ENCODE measurements at regions not wholly inside any gene's neighbourhood (a gene's known extent, or its start where the extent isn't known, plus 50 kb on each side); places are given as distances from the start of the nearest gene placed in this dataset.

DNA sequence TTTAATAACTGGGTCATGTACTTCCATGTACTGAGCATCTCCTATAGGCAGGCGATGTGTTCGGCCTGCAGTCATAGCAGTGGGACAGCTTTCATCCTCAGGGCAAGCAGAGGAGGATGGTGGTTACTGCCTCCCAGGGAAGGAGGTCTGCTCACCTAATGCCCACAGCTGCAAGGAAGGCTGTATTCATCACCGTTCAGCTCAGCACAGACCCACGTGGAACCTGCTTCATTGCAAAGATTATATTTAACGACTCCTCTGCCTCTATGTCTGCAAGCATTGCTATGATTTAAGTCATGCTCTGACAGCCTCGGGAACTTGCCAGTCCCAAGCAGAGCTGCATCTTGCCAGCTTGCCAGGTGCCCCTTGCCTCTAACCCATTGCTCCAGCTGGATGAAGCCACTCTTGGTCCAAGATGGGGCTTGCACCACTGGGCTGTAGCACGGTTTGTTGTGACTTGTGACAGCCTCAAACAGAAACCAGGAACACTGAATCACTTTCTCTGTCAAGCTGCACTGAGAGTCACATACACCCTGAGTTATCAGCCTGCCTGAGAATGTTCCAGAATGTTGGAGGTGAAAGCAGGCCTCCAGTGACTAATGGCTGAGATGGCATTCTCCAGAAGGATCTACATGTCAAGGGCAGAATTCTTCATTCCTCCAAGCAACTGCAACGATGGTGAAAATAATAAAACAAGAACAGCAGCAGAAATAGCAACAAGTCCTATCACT lies 651.1 kb upstream of the ID2 start:
- no peaks in the 10 kb centered on the region for H3K9me3 Mint-ChIP-seq
- no peaks in the 10 kb centered on the region for H3K27me3 Mint-ChIP-seq
- H3K4me3 Mint-ChIP-seq = no peak overlapping the region
- TF ChIP-seq, protein P1, sequence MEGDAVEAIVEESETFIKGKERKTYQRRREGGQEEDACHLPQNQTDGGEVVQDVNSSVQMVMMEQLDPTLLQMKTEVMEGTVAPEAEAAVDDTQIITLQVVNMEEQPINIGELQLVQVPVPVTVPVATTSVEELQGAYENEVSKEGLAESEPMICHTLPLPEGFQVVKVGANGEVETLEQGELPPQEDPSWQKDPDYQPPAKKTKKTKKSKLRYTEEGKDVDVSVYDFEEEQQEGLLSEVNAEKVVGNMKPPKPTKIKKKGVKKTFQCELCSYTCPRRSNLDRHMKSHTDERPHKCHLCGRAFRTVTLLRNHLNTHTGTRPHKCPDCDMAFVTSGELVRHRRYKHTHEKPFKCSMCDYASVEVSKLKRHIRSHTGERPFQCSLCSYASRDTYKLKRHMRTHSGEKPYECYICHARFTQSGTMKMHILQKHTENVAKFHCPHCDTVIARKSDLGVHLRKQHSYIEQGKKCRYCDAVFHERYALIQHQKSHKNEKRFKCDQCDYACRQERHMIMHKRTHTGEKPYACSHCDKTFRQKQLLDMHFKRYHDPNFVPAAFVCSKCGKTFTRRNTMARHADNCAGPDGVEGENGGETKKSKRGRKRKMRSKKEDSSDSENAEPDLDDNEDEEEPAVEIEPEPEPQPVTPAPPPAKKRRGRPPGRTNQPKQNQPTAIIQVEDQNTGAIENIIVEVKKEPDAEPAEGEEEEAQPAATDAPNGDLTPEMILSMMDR (conservative IDR thresholded peaks at IDR 0.05) = no peak
- H3K27ac Mint-ChIP-seq = no peak overlapping the region
- peaks cover 7% of the 10 kb centered on the region for H3K4me1 Mint-ChIP-seq (ENCODE audit: unreplicated experiment)
- DNase-seq (ENCODE audit: extremely low spot score, unreplicated experiment) = no peak
- H3K36me3 Mint-ChIP-seq = no peaks in the 10 kb centered on the region

DNA sequence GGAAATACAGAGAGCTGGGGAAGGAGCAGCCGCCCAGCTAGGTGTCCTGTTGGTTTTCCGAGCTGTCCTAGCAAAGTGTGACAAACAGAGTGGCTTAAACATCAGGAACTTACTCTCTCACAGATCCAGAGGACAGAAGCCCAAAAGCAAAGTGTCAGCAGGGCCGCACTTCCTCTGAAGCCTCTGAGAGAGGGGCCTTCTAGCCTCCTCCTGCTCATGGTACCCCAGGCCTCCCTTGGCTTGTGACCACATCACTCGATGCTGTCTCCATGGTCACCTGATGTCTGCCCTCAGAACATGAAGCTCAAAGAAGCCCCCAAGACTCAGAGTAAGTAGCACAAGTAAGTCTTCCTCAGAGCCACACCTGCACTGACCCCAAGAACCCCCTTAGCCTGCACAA lies 650.5 kb upstream of the ID2 start:
- H3K4me3 Mint-ChIP-seq = no peak overlapping the region
- DNase-seq (ENCODE audit: extremely low spot score, unreplicated experiment) = no peak
- H3K4me1 Mint-ChIP-seq (ENCODE audit: unreplicated experiment) = peaks cover 7% of the 10 kb centered on the region
- H3K27me3 Mint-ChIP-seq = no peaks in the 10 kb centered on the region
- H3K9me3 Mint-ChIP-seq = no peaks in the 10 kb centered on the region
- no peaks in the 10 kb centered on the region for H3K36me3 Mint-ChIP-seq
- no peak overlapping the region for H3K27ac Mint-ChIP-seq
- TF ChIP-seq, protein P1 (conservative IDR thresholded peaks at IDR 0.05) = no peak

DNA sequence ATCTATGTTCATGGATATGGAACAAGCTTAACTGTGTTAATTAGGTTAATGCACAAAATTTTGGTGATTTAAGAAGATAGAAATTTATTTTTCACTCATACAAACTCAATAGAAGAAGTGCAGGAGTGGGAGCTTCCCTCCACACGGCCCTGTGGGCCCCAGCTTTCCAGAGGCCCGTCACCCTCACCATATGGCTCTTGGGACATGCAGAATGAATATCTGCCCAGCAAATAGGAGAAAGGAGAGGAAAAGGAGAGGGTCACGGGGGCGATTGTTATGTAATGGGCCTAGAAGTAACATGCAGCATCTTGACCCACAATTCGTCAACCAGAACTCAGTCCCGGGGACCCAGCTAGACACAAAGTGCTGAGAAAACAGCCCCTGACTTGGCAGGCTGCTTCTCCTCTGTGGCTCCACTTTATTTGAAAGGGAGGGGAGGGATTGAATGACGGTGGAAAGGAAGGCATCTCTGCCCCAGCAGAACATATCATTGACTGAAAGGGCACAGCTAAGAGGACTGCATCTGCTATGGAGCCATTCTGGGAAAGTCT lies 648.2 kb upstream of the ID2 start:
- Mint-ChIP-seq H3K9me3 (no peaks in the 10 kb centered on the region), H3K36me3 (no peaks in the 10 kb centered on the region), H3K4me3 (no peak overlapping the region), H3K27me3 (no peaks in the 10 kb centered on the region), H3K27ac (no peak overlapping the region), H3K4me1 (ENCODE audit: unreplicated experiment) (peaks cover 7% of the 10 kb centered on the region)
- DNase-seq (ENCODE audit: extremely low spot score, unreplicated experiment) = no peak
- TF ChIP-seq, protein P1 (conservative IDR thresholded peaks at IDR 0.05) = no peak

DNA sequence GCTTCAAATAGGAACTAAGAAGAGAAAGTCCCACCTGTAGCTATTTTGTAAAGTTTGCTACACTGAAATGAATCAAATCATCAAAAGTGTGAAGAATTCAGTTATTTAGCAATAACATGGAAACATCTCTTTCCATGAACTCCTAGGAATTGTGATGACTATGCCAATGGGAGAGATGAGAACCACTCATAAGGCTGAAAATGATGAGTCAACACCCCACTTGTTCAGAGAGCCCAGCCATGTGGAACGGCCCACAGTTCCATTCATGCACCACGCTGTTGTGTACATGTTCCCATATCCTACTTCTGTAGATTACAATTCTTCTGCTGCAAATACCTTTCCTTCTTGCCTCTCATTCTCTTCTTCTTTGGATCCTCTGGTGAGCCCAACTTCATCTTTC lies 645.5 kb upstream of the ID2 start:
- TF ChIP-seq, protein P1 (conservative IDR thresholded peaks at IDR 0.05) = no peak
- Mint-ChIP-seq H3K27me3 (no peaks in the 10 kb centered on the region), H3K9me3 (no peaks in the 10 kb centered on the region), H3K27ac (no peak overlapping the region), H3K4me3 (no peak overlapping the region), H3K36me3 (no peaks in the 10 kb centered on the region), H3K4me1 (ENCODE audit: unreplicated experiment) (peaks cover 7% of the 10 kb centered on the region)
- DNase-seq (ENCODE audit: extremely low spot score, unreplicated experiment) = no peak

DNA sequence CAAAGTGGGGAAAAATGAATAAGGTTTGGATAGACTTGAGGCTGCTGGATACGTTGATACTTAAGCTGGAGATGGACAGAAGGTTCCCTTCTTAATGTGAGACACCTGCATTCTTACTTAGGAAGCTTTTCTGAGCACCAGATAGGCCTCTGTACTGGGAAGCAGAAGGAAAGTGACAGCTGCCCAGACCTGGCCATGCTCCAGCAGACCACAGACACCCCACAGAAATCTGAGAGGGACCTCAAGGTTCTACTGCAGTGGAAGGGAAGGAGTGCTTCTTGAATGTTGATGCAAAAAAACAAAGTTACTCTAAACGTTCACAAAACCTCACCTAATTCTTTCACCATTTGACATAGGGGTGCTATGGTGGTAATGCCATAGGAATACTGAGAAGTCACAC lies 642.1 kb upstream of the ID2 start:
- Mint-ChIP-seq H3K4me1 (ENCODE audit: unreplicated experiment) (no peaks in the 10 kb centered on the region), H3K36me3 (no peaks in the 10 kb centered on the region), H3K4me3 (no peak overlapping the region), H3K27ac (no peak overlapping the region), H3K9me3 (peaks cover 4% of the 10 kb centered on the region), H3K27me3 (no peaks in the 10 kb centered on the region)
- TF ChIP-seq, protein P1 (conservative IDR thresholded peaks at IDR 0.05) = no peak
- DNase-seq (ENCODE audit: extremely low spot score, unreplicated experiment) = no peak

Data from type B pancreatic cell (in vitro differentiated cells).